ENCODE measurements at regions not wholly inside any gene's neighbourhood (a gene's known extent, or its start where the extent isn't known, plus 50 kb on each side); places are given as distances from the start of the nearest gene placed in this dataset.

- Histone ChIP-seq H3K18ac (ENCODE audit: extremely low read depth, low read length) (no peak overlapping the region), H3K23ac (ENCODE audit: insufficient read length) (no peak overlapping the region), H3K9me3 (ENCODE audit: insufficient read depth in 2 of 2, low read depth in 1 of 2, low read length in 1 of 2) (no peaks in the 10 kb centered on the region), H4K91ac (replicated peaks; ENCODE audit: insufficient read length, low read length) (no peak overlapping the region), H2AK5ac (ENCODE audit: low read depth, low read length) (no peak overlapping the region), H4K20me1 (replicated peaks in 1 of 2; ENCODE audit: control insufficient read depth in 1 of 2, insufficient read depth in 2 of 2, low read length in 2 of 2) (no peaks in the 10 kb centered on the region), H2BK12ac (ENCODE audit: low read depth, low read length) (no peak overlapping the region), H3K9ac (replicated peaks in 1 of 4; ENCODE audit: extremely low read depth in 1 of 4, low read depth in 3 of 4, low read length in 3 of 4) (no peak overlapping the region), H3K79me2 (ENCODE audit: control insufficient read depth in 1 of 2, insufficient read depth in 2 of 2, low read length in 2 of 2) (no peaks in the 10 kb centered on the region), H3K36me3 (ENCODE audit: control insufficient read depth in 2 of 4, insufficient read depth in 4 of 4, low read length in 3 of 4) (no peaks in the 10 kb centered on the region), H3K27ac (ENCODE audit: low read depth, low read length) (no peak overlapping the region), H3K14ac (ENCODE audit: insufficient read length) (no peak overlapping the region), H3K4me2 (ENCODE audit: insufficient read depth in 1 of 2, low read depth in 2 of 2, low read length in 2 of 2) (no peak overlapping the region), H3K79me1 (ENCODE audit: low read depth, low read length) (no peaks in the 10 kb centered on the region), H3K4me3 (ENCODE audit: extremely low read depth in 1 of 4, insufficient read depth in 2 of 4, low read depth in 3 of 4, low read length in 4 of 4) (no peak overlapping the region), H2BK20ac (ENCODE audit: low read length) (no peak overlapping the region), H4K8ac (ENCODE audit: extremely low read depth, insufficient read depth, low read length) (no peak overlapping the region), H2AFZ (ENCODE audit: low read length) (no peak overlapping the region), H3K27me3 (replicated peaks in 1 of 4; ENCODE audit: control insufficient read depth in 3 of 4, extremely low read depth in 1 of 4, insufficient read depth in 3 of 4, low read length in 3 of 4) (no peaks in the 10 kb centered on the region), H4K5ac (ENCODE audit: insufficient read length, low read depth, low read length) (no peak overlapping the region), H2BK15ac (ENCODE audit: low read length) (no peak overlapping the region), H3K23me2 (ENCODE audit: low read depth, low read length) (no peaks in the 10 kb centered on the region), H3K4ac (replicated peaks; ENCODE audit: insufficient read length, low read depth, low read length) (no peak overlapping the region), H2BK120ac (replicated peaks; ENCODE audit: low read depth, low read length) (no peak overlapping the region), H3K56ac (replicated peaks; ENCODE audit: insufficient read length, low read depth, low read length) (no peak overlapping the region), H3K4me1 (replicated peaks in 1 of 4; ENCODE audit: control insufficient read depth in 3 of 4, insufficient read depth in 4 of 4, low read length in 3 of 4) (no peaks in the 10 kb centered on the region), H2BK5ac (ENCODE audit: low read depth, low read length) (no peak overlapping the region)
- POLR2A ChIA-PET (ENCODE audit: partially characterized antibody) = no interaction called here
- no peak for TF ChIP-seq SP1 (IDR thresholded peaks at IDR 0.05; ENCODE audit: low read depth, low read length)
- no peak for DNase-seq (ENCODE audit: low read depth in 1 of 2, low spot score in 2 of 2)
- CTCF ChIA-PET (ENCODE audit: partially characterized antibody) = no interaction called here
- FAIRE-seq = no peak
- 96% methylated on average over 1 of the region's 1 CpG; no CpG with 5 or more reads in 1 of the 2 experiments for WGBS, 2 experiments (ENCODE audit: extremely low coverage in 1 of 2, insufficient coverage in 1 of 2, insufficient read length in 1 of 2, insufficient replicate concordance in 2 of 2, low coverage in 1 of 2, low lambda C conversion rate in 2 of 2, missing lambda C conversion rate in 1 of 2)
These were observed 531.9 kb downstream of the OLFM4 start for GRCh38 chr13:53560556-53560955.
